ENCODE measurements at regions not wholly inside any gene's neighbourhood (a gene's known extent, or its start where the extent isn't known, plus 50 kb on each side); places are given as distances from the start of the nearest gene placed in this dataset.

GRCh38 chr18:61248589-61248988, 84.6 kb upstream of the CDH20 start:
- Mint-ChIP-seq H3K36me3 (no peaks in the 10 kb centered on the region), H3K9me3 (peaks cover 0 to 4% (median 2%) of the 10 kb centered on the region in 5 donors), H3K27me3 (no peaks in the 10 kb centered on the region), H3K4me3 (no peak overlapping the region), H3K4me1 (no peaks in the 10 kb centered on the region), H3K27ac (no peak overlapping the region)
- ChIA-PET POLR2A (no interaction called here), CTCF (no interaction called here)
- Histone ChIP-seq H3K36me3 (ENCODE audit: insufficient read depth, low read length) (no peaks in the 10 kb centered on the region), H3K4me1 (ENCODE audit: insufficient read depth, low read length) (no peaks in the 10 kb centered on the region), H3K9me3 (ENCODE audit: low read length) (no peaks in the 10 kb centered on the region), H3K27ac (ENCODE audit: low read depth, low read length) (no peak overlapping the region), H3K27me3 (ENCODE audit: insufficient read depth, low read length, poor library complexity, severe bottlenecking) (no peaks in the 10 kb centered on the region), H3K4me3 (ENCODE audit: low read length) (no peak overlapping the region)
- DNase-seq, result no peak

DNA sequence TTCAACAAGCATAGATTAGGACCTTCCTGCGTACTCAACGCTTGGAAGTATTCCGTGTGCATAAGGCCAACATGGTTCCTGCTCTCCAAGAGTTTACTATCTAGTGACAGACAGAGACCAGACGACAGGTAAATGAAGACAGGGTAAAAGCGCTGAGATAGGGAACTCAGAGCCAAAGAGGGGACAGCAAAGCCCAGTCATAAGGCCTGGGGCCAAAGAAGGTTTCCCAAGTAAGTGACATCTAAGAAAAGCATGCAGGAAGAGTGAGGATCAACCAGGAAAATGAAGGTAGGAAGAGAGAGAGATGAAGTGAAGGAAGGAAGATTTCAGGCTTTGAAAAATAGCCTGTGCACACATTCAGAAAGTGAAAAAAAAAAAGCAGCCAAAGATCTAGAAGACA, 76.9 kb upstream of the CDH20 start:
- Mint-ChIP-seq H3K9me3 (peaks cover 0 to 6% (median 3%) of the 10 kb centered on the region in 5 donors), H3K4me3 (no peak overlapping the region), H3K27me3 (no peaks in the 10 kb centered on the region), H3K4me1 (no peaks in the 10 kb centered on the region), H3K27ac (no peak overlapping the region), H3K36me3 (no peaks in the 10 kb centered on the region)
- no peak overlapping the region for H3K4me3 ChIP-seq (ENCODE audit: low read length)
- CTCF ChIA-PET, result no interaction called here
- no peak overlapping the region for H3K27ac ChIP-seq (ENCODE audit: low read depth, low read length)
- POLR2A ChIA-PET, result no interaction called here
- no peaks in the 10 kb centered on the region for H3K36me3 ChIP-seq (ENCODE audit: insufficient read depth, low read length)
- no peak for DNase-seq
- H3K9me3 ChIP-seq (ENCODE audit: low read length), result no peaks in the 10 kb centered on the region
- H3K4me1 ChIP-seq (ENCODE audit: insufficient read depth, low read length), result no peaks in the 10 kb centered on the region
- no peaks in the 10 kb centered on the region for H3K27me3 ChIP-seq (ENCODE audit: insufficient read depth, low read length, poor library complexity, severe bottlenecking)

DNA sequence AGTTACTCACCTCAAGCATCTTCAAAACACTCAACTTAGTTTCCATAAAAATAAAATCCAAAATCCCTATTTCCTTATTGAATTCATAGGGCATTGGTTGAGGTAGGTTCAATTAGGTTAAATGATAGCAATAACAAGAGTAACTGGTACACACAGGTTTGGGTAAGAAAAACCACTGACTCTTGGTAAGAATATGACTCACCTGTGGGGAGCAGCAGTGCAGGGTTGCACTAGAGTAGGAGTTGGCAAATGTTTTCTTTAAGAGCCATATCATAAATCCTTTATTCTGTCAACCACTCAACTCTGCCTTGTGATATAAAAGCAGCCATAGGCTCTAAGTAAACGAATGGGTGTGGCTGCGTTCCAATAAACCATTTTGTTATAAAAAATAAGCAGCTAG, 71.4 kb upstream of the CDH20 start:
- Histone ChIP-seq H3K36me3 (ENCODE audit: insufficient read depth, low read length) (no peaks in the 10 kb centered on the region), H3K27me3 (ENCODE audit: insufficient read depth, low read length, poor library complexity, severe bottlenecking) (no peaks in the 10 kb centered on the region), H3K4me3 (ENCODE audit: low read length) (no peak overlapping the region), H3K9me3 (ENCODE audit: low read length) (no peaks in the 10 kb centered on the region), H3K4me1 (ENCODE audit: insufficient read depth, low read length) (no peaks in the 10 kb centered on the region), H3K27ac (ENCODE audit: low read depth, low read length) (no peak overlapping the region)
- Mint-ChIP-seq H3K9me3 (peaks cover 6 to 11% (median 11%) of the 10 kb centered on the region in 5 donors), H3K27me3 (no peaks in the 10 kb centered on the region), H3K4me1 (no peaks in the 10 kb centered on the region), H3K4me3 (no peak overlapping the region), H3K36me3 (no peaks in the 10 kb centered on the region), H3K27ac (no peak overlapping the region)
- ChIA-PET CTCF (no interaction called here), POLR2A (no interaction called here)
- no peak for DNase-seq

GRCh38 chr18:61272793-61273192, 60.4 kb upstream of the CDH20 start:
- Mint-ChIP-seq H3K4me1 (no peaks in the 10 kb centered on the region), H3K4me3 (no peak overlapping the region), H3K9me3 (peaks cover 0 to 11% (median 2%) of the 10 kb centered on the region in 5 donors), H3K36me3 (no peaks in the 10 kb centered on the region), H3K27ac (no peak overlapping the region), H3K27me3 (no peaks in the 10 kb centered on the region)
- no peak overlapping the region for H3K4me3 ChIP-seq (ENCODE audit: low read length)
- H3K27ac ChIP-seq (ENCODE audit: low read depth, low read length), result no peak overlapping the region
- H3K9me3 ChIP-seq (ENCODE audit: low read length), result no peaks in the 10 kb centered on the region
- CTCF ChIA-PET, result no interaction called here
- no peaks in the 10 kb centered on the region for H3K36me3 ChIP-seq (ENCODE audit: insufficient read depth, low read length)
- no peaks in the 10 kb centered on the region for H3K4me1 ChIP-seq (ENCODE audit: insufficient read depth, low read length)
- POLR2A ChIA-PET, result no interaction called here
- DNase-seq, result no peak
- H3K27me3 ChIP-seq (ENCODE audit: insufficient read depth, low read length, poor library complexity, severe bottlenecking), result no peaks in the 10 kb centered on the region

GRCh38 chr18:61273533-61273932, 59.7 kb upstream of the CDH20 start:
- no peak for DNase-seq

DNA sequence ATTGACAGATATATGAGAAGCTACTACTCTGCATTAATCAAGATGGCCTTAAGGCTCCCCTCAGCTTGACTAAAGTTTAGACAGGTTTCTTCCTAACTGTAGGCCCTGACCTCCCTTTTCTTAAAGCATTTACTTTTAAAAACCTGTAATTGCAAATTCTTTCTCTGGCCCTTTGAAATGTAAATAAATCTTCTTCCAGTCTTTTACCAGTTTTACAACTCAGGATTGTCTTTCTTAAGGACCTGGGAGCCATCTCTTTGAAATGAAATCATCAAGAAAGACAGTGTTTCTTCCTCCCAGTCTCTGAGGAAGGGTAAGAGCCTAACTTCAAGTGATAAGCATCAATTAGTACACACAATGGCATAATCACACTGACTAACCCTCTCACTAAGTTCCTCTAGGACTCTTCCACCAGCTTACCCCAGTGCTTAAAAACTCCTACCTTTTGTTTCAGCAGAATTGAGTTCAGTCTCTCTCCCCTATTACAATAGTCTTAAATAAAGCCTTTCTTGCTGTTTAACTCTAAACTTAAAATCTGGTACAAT, 58.7 kb upstream of the CDH20 start:
- H3K4me3 Mint-ChIP-seq, result no peak overlapping the region
- Histone ChIP-seq H3K36me3 (ENCODE audit: insufficient read depth, low read length) (no peaks in the 10 kb centered on the region), H3K9me3 (ENCODE audit: low read length) (no peaks in the 10 kb centered on the region), H3K27ac (ENCODE audit: low read depth, low read length) (no peak overlapping the region), H3K4me1 (ENCODE audit: insufficient read depth, low read length) (no peaks in the 10 kb centered on the region), H3K27me3 (ENCODE audit: insufficient read depth, low read length, poor library complexity, severe bottlenecking) (no peaks in the 10 kb centered on the region), H3K4me3 (ENCODE audit: low read length) (no peak overlapping the region)
- no peak overlapping the region for H3K27ac Mint-ChIP-seq
- CTCF ChIA-PET, result no interaction called here
- DNase-seq, result no peak
- no peaks in the 10 kb centered on the region for H3K36me3 Mint-ChIP-seq
- POLR2A ChIA-PET, result no interaction called here
- H3K9me3 Mint-ChIP-seq, result peaks cover 0 to 6% (median 2%) of the 10 kb centered on the region in 5 donors
- H3K27me3 Mint-ChIP-seq, result no peaks in the 10 kb centered on the region
- no peaks in the 10 kb centered on the region for H3K4me1 Mint-ChIP-seq

More at GRCh38 chr18:61273533-61273932, 59.7 kb upstream of the CDH20 start:
- H3K4me1 ChIP-seq (ENCODE audit: insufficient read depth, low read length), result no peaks in the 10 kb centered on the region
- no peaks in the 10 kb centered on the region for H3K27me3 Mint-ChIP-seq
- peaks cover 0 to 11% (median 2%) of the 10 kb centered on the region in 5 donors for H3K9me3 Mint-ChIP-seq
- H3K9me3 ChIP-seq (ENCODE audit: low read length), result no peaks in the 10 kb centered on the region
- no peak overlapping the region for H3K27ac ChIP-seq (ENCODE audit: low read depth, low read length)
- H3K36me3 Mint-ChIP-seq, result no peaks in the 10 kb centered on the region
- CTCF ChIA-PET, result no interaction called here
- H3K36me3 ChIP-seq (ENCODE audit: insufficient read depth, low read length), result no peaks in the 10 kb centered on the region
- POLR2A ChIA-PET, result no interaction called here
- H3K4me3 ChIP-seq (ENCODE audit: low read length), result no peak overlapping the region
- H3K27ac Mint-ChIP-seq, result no peak overlapping the region
- no peaks in the 10 kb centered on the region for H3K4me1 Mint-ChIP-seq
- H3K4me3 Mint-ChIP-seq, result no peak overlapping the region
- H3K27me3 ChIP-seq (ENCODE audit: insufficient read depth, low read length, poor library complexity, severe bottlenecking), result no peaks in the 10 kb centered on the region

DNA sequence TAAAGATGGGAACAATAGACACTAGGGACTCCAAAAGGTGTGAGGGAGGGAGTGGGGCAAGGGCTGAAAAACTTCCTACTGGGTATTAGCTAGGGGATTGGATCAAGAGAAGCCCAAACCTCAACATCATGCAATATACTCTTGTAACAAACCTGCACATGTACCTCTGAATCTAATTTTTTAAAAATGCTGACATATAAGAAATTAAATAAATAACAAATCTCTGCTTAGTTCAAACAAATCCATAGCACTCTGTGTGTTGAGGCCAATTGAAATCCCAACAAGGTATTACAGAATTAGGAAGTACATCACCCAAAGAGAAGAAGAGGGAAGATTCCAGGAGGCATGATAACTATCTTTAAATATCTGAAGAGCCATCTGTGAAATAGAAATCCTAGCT, 55.4 kb upstream of the CDH20 start:
- H3K4me3 Mint-ChIP-seq, result no peak overlapping the region
- Histone ChIP-seq H3K27me3 (ENCODE audit: insufficient read depth, low read length, poor library complexity, severe bottlenecking) (no peaks in the 10 kb centered on the region), H3K4me3 (ENCODE audit: low read length) (no peak overlapping the region), H3K27ac (ENCODE audit: low read depth, low read length) (no peak overlapping the region), H3K9me3 (ENCODE audit: low read length) (no peaks in the 10 kb centered on the region), H3K4me1 (ENCODE audit: insufficient read depth, low read length) (no peaks in the 10 kb centered on the region), H3K36me3 (ENCODE audit: insufficient read depth, low read length) (no peaks in the 10 kb centered on the region)
- no peak overlapping the region for H3K27ac Mint-ChIP-seq
- no peak for DNase-seq
- no peaks in the 10 kb centered on the region for H3K27me3 Mint-ChIP-seq
- ChIA-PET POLR2A (no interaction called here), CTCF (no interaction called here)
- H3K4me1 Mint-ChIP-seq, result no peaks in the 10 kb centered on the region
- H3K36me3 Mint-ChIP-seq, result no peaks in the 10 kb centered on the region
- peaks cover 6 to 17% (median 9%) of the 10 kb centered on the region in 5 donors for H3K9me3 Mint-ChIP-seq

DNA sequence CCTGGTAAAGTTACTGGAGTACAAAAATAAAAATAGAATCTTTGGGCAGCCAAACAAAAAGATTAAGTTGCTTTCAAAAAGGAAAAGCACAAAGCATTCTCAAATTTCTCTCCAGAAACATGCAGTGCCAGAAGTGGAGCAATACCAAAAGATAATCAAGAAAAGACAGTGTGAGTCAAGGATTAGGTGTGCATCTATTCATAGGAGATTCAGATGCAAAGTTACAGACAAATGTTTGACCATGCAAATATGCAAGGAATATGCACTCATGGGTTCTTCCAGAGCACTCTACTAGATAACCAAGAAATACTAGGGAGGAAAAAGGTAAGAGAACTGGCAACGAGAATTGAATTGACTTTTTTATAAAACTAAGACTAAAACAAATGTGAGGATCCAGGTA, 51.8 kb upstream of the CDH20 start:
- CTCF ChIA-PET, result no interaction called here
- H3K36me3 ChIP-seq (ENCODE audit: insufficient read depth, low read length), result no peaks in the 10 kb centered on the region
- H3K4me3 ChIP-seq (ENCODE audit: low read length), result no peak overlapping the region
- no peak overlapping the region for H3K4me3 Mint-ChIP-seq
- no peaks in the 10 kb centered on the region for H3K36me3 Mint-ChIP-seq
- H3K4me1 ChIP-seq (ENCODE audit: insufficient read depth, low read length), result no peaks in the 10 kb centered on the region
- DNase-seq, result no peak
- H3K4me1 Mint-ChIP-seq, result no peaks in the 10 kb centered on the region
- no peak overlapping the region for H3K27ac ChIP-seq (ENCODE audit: low read depth, low read length)
- H3K27ac Mint-ChIP-seq, result no peak overlapping the region
- no peaks in the 10 kb centered on the region for H3K27me3 Mint-ChIP-seq
- POLR2A ChIA-PET, result no interaction called here
- H3K9me3 ChIP-seq (ENCODE audit: low read length), result no peaks in the 10 kb centered on the region
- peaks cover 7 to 16% (median 9%) of the 10 kb centered on the region in 5 donors for H3K9me3 Mint-ChIP-seq
- H3K27me3 ChIP-seq (ENCODE audit: insufficient read depth, low read length, poor library complexity, severe bottlenecking), result no peaks in the 10 kb centered on the region

DNA sequence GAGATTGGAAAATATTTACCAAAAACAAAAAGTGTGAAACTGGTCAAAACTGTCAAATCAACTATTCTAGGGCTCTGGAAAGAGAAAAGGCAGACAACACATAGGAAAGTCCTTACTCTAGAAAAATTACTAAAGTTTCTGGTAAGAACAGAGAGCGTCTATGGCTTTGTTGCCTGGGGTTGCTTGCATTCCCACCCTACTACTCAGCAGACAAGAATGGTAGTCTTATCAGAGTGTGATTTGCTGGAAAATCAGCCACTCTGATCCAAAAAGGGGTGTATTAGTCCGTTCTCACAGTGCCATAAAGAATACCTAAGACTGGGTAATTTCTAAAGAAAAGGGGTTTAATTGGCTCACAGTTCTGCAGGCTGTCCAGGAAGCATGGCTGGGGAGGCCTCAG, 50.3 kb upstream of the CDH20 start:
- no peaks in the 10 kb centered on the region for H3K4me1 ChIP-seq (ENCODE audit: insufficient read depth, low read length)
- H3K9me3 Mint-ChIP-seq, result peaks cover 6 to 16% (median 8%) of the 10 kb centered on the region in 5 donors

More for the DNA sequence above, 50.3 kb upstream of the CDH20 start:
- Mint-ChIP-seq H3K27me3 (no peaks in the 10 kb centered on the region), H3K27ac (no peak overlapping the region), H3K36me3 (no peaks in the 10 kb centered on the region), H3K4me3 (no peak overlapping the region), H3K4me1 (no peaks in the 10 kb centered on the region)
- no peaks in the 10 kb centered on the region for H3K36me3 ChIP-seq (ENCODE audit: insufficient read depth, low read length)
- ChIA-PET CTCF (no interaction called here), POLR2A (no interaction called here)
- H3K9me3 ChIP-seq (ENCODE audit: low read length), result no peaks in the 10 kb centered on the region
- no peaks in the 10 kb centered on the region for H3K27me3 ChIP-seq (ENCODE audit: insufficient read depth, low read length, poor library complexity, severe bottlenecking)
- no peak for DNase-seq
- H3K4me3 ChIP-seq (ENCODE audit: low read length), result no peak overlapping the region
- H3K27ac ChIP-seq (ENCODE audit: low read depth, low read length), result no peak overlapping the region
